ENCODE measurements at regions not wholly inside any gene's neighbourhood (a gene's known extent, or its start where the extent isn't known, plus 50 kb on each side); places are given as distances from the start of the nearest gene placed in this dataset.

- TF ChIP-seq POLR2A (IDR thresholded peaks at IDR 0.05) = no peak
- TF ChIP-seq, protein P1, sequence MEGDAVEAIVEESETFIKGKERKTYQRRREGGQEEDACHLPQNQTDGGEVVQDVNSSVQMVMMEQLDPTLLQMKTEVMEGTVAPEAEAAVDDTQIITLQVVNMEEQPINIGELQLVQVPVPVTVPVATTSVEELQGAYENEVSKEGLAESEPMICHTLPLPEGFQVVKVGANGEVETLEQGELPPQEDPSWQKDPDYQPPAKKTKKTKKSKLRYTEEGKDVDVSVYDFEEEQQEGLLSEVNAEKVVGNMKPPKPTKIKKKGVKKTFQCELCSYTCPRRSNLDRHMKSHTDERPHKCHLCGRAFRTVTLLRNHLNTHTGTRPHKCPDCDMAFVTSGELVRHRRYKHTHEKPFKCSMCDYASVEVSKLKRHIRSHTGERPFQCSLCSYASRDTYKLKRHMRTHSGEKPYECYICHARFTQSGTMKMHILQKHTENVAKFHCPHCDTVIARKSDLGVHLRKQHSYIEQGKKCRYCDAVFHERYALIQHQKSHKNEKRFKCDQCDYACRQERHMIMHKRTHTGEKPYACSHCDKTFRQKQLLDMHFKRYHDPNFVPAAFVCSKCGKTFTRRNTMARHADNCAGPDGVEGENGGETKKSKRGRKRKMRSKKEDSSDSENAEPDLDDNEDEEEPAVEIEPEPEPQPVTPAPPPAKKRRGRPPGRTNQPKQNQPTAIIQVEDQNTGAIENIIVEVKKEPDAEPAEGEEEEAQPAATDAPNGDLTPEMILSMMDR (IDR thresholded peaks at IDR 0.05 in 4 of 5, conservative IDR thresholded peaks at IDR 0.05 in 1 of 5) = no peak
Observed at GRCh38 chr1:5269901-5270300, 615.5 kb downstream of the AJAP1 start.

Measured in gastrocnemius medialis (tissue), 4 donors.